Osteocyte (in vitro differentiated cells): ENCODE measurements at regions not wholly inside any gene's neighbourhood (a gene's known extent, or its start where the extent isn't known, plus 50 kb on each side); places are given as distances from the start of the nearest gene placed in this dataset.

Experiments
- DNase-seq: peaks from one replicate; pipeline ENCODE4 v3.0.0; 2021; ENCODE audit warnings: mixed read lengths; ENCODE audit not compliant: unreplicated experiment; ENCODE audit errors: extremely low spot score
- H3K27ac Mint-ChIP-seq: one replicate; pipeline ENCODE4 v1.8.0; 2021; ENCODE audit warnings: mild to moderate bottlenecking, mixed read lengths; ENCODE audit not compliant: unreplicated experiment
- H3K27me3 Mint-ChIP-seq: one replicate; pipeline ENCODE4 v1.8.0; 2021; ENCODE audit warnings: mixed read lengths; ENCODE audit not compliant: unreplicated experiment
- H3K36me3 Mint-ChIP-seq: one replicate; pipeline ENCODE4 v1.8.0; 2021; ENCODE audit warnings: mixed read lengths; ENCODE audit not compliant: unreplicated experiment
- H3K4me1 Mint-ChIP-seq: one replicate; pipeline ENCODE4 v1.8.0; 2021; ENCODE audit warnings: mixed read lengths; ENCODE audit not compliant: unreplicated experiment
- H3K4me3 Mint-ChIP-seq: one replicate; pipeline ENCODE4 v1.8.0; 2021; ENCODE audit warnings: mild to moderate bottlenecking, moderate library complexity, mixed read lengths; ENCODE audit not compliant: unreplicated experiment
- H3K9me3 Mint-ChIP-seq: one replicate; pipeline ENCODE4 v1.8.0; 2021; ENCODE audit warnings: mixed read lengths; ENCODE audit not compliant: unreplicated experiment
- CTCF ChIP-seq: fragments of 200-600 bp; sonication (generic); IDR thresholded peaks from 2 replicates; pipeline ENCODE4 v1.5.0; 2021; ENCODE audit warnings: antibody characterized with exemption, mild to moderate bottlenecking, moderate library complexity

DNA sequence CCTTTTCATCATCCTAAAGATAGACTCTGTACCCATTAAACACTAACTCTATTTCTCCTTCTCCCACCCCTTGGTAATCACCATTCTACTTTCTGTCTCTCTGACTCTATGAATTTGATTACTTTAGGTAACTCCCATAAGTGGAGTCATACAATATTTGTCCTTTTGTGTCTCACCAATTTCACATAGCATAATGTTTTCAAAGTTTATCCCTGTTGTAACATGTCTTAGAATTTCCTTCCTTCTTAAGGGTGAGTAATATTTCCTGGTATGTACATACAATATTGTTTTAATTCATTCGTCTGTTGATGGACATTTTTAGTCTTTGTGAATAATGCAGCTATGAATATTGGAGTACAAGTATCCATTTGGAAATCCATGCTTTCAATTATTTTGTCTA, 50.9 kb upstream of the CDCA7L start:
- no peak for TF ChIP-seq CTCF
- Mint-ChIP-seq H3K4me3 (no peak overlapping the region), H3K27ac (no peak overlapping the region), H3K4me1 (peaks cover 5% of the 10 kb centered on the region), H3K27me3 (no peaks in the 10 kb centered on the region), H3K36me3 (no peaks in the 10 kb centered on the region), H3K9me3 (no peaks in the 10 kb centered on the region)
- DNase-seq: no peak
